SK-N-SH treated with all-trans-retinoic acid at 6 μM for 48 hours (cell line): ENCODE measurements at regions not wholly inside any gene's neighbourhood (a gene's known extent, or its start where the extent isn't known, plus 50 kb on each side); places are given as distances from the start of the nearest gene placed in this dataset.

Source experiments
- ATAC-seq: fragments of 200-7000 bp; cut with Tn5 transposase; 3 replicates; pipeline ENCODE4 v1.9.1; 2020; ENCODE audit warnings: mild to moderate bottlenecking, moderate library complexity
- BACH2 ChIP-seq: fragments of 250-450 bp; sonication (Bioruptor Pico); IDR thresholded peaks from 2 replicates; pipeline ENCODE4 v1.9.0; 2021; ENCODE audit warnings: mild to moderate bottlenecking, borderline replicate concordance
- CSDC2 ChIP-seq: fragments of 250-450 bp; sonication (Bioruptor Pico); IDR thresholded peaks from 2 replicates; pipeline ENCODE4 v1.5.0; 2020; ENCODE audit warnings: mild to moderate bottlenecking, moderate library complexity
- ESRRG ChIP-seq: fragments of 250-450 bp; sonication (Bioruptor Pico); IDR thresholded peaks from 2 replicates; pipeline ENCODE4 v1.6.1; 2021; ENCODE audit warnings: mild to moderate bottlenecking
- GLIS3 ChIP-seq: fragments of 250-450 bp; sonication (Bioruptor Pico); IDR thresholded peaks from 2 replicates; pipeline ENCODE4 v1.5.0; 2020; ENCODE audit warnings: mild to moderate bottlenecking, moderate library complexity
- ISL1 ChIP-seq: fragments of 250-450 bp; sonication (Bioruptor Pico); IDR thresholded peaks from 2 replicates; pipeline ENCODE4 v2.1.2; 2022; ENCODE audit warnings: mild to moderate bottlenecking, moderate library complexity
- OSR1 ChIP-seq: fragments of 250-450 bp; sonication (Bioruptor Pico); IDR thresholded peaks from 2 replicates; pipeline ENCODE4 v1.8.0; 2022; ENCODE audit warnings: moderate library complexity, mild to moderate bottlenecking, inconsistent platforms
- PPARA ChIP-seq: fragments of 250-450 bp; sonication (Bioruptor Pico); IDR thresholded peaks from 2 replicates; pipeline ENCODE4 v1.5.0; 2020; ENCODE audit warnings: mild to moderate bottlenecking, borderline replicate concordance
- RARB ChIP-seq: fragments of 250-450 bp; sonication (Bioruptor Pico); IDR thresholded peaks from 2 replicates; pipeline ENCODE4 v1.8.0; 2021; ENCODE audit warnings: mild to moderate bottlenecking, moderate library complexity
- SNAI2 ChIP-seq: fragments of 250-450 bp; sonication (Bioruptor Pico); IDR thresholded peaks from 2 replicates; pipeline ENCODE4 v1.5.0; 2020; ENCODE audit warnings: mild to moderate bottlenecking, moderate library complexity
- TCF4 ChIP-seq: fragments of 250-450 bp; sonication (Bioruptor Pico); IDR thresholded peaks from 2 replicates; pipeline ENCODE4 v1.8.0; 2021; ENCODE audit warnings: mild to moderate bottlenecking, moderate library complexity, borderline replicate concordance
- TOX ChIP-seq: fragments of 250-450 bp; sonication (Bioruptor Pico); IDR thresholded peaks from 2 replicates; pipeline ENCODE4 v1.8.0; 2021; ENCODE audit warnings: mild to moderate bottlenecking, moderate library complexity, borderline replicate concordance
- ZC3H10 ChIP-seq: fragments of 250-450 bp; sonication (Bioruptor Pico); IDR thresholded peaks from 2 replicates; pipeline ENCODE4 v1.5.1; 2021; ENCODE audit warnings: mild to moderate bottlenecking, moderate library complexity
- ZFP3 ChIP-seq: fragments of 250-450 bp; sonication (Bioruptor Pico); IDR thresholded peaks from 2 replicates; pipeline ENCODE4 v1.5.0; 2020; ENCODE audit warnings: mild to moderate bottlenecking, moderate library complexity
- ZFP30 ChIP-seq: fragments of 450-650 bp; formaldehyde crosslinking; IDR thresholded peaks from 2 replicates; pipeline ENCODE4 v1.5.0; 2022; ENCODE audit warnings: mild to moderate bottlenecking, moderate library complexity
- ZNF70 ChIP-seq: fragments of 450-650 bp; formaldehyde crosslinking; IDR thresholded peaks from 2 replicates; pipeline ENCODE4 v1.5.0; 2020; ENCODE audit warnings: mild to moderate bottlenecking, moderate library complexity
- ZNF8 ChIP-seq: fragments of 450-650 bp; formaldehyde crosslinking; IDR thresholded peaks from 2 replicates; pipeline ENCODE4 v1.5.0; 2020; ENCODE audit warnings: mild to moderate bottlenecking, moderate library complexity
- TF ChIP-seq, protein P1 (sequence below): fragments of 250-450 bp; sonication (Bioruptor Pico); IDR thresholded peaks from 2 replicates; pipeline ENCODE4 v1.8.0; 2020; ENCODE audit warnings: mild to moderate bottlenecking, moderate library complexity, borderline replicate concordance
- TF ChIP-seq, protein P2 (sequence below): fragments of 250-450 bp; sonication (Bioruptor Pico); IDR thresholded peaks from 2 replicates; pipeline ENCODE4 v1.8.0; 2021; ENCODE audit warnings: low read depth, mild to moderate bottlenecking, moderate library complexity, borderline replicate concordance
- TF ChIP-seq, protein P3 (sequence below): fragments of 250-450 bp; sonication (Bioruptor Pico); IDR thresholded peaks from 2 replicates; pipeline ENCODE4 v1.5.1; 2020; ENCODE audit warnings: low read depth, mild to moderate bottlenecking, moderate library complexity
- TF ChIP-seq, protein P4 (sequence below): fragments of 250-450 bp; sonication (Bioruptor Pico); IDR thresholded peaks from 2 replicates; pipeline ENCODE4 v1.5.1; 2021; ENCODE audit warnings: mild to moderate bottlenecking, moderate library complexity

DNA sequence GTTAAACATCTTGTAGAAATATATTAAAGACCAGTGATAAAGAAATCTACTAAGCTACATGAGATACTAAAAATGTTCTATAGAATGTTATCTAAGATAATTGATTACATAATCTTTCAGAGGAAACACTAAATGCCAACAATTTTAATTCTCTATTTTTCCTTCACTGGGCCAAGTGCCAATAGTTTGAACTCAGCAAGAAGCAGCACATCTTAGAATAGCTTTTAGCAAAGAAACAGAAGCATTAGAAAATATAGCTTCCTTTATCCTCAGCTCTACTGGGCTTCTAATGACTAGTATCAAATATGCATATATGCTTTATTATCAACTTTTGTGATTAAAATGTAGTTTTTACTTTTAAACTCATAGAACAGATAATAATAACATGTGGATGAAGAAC is 461.4 kb upstream of the USP15 start (continued):
- no peak for TF ChIP-seq ZNF8 (CRISPR knock-in tag)
- no peak for TF ChIP-seq ZFP3 (CRISPR knock-in tag)
- no peak for TF ChIP-seq ZFP30 (CRISPR knock-in tag)

DNA sequence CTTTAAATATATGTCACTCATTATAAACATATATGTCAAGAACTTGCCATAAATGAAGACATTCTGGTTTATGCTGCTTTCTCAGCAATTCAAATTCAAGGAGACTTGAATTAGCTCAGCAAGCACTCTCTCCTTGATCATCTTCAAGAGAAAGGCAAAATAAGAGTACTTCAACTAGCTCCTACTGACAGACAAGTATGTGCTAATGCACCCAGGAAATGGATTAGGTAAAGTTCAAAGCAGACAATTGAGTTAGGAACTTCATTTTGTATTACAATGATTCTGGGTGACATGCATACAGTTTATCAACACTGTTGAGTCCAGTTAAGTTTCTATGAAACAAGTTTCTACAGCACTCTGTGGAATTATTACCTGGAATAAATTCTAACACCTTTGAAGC is 455.9 kb upstream of the USP15 start:
- no peak for ATAC-seq
- TF ChIP-seq BACH2 (CRISPR knock-in tag) (no peak), SNAI2 (CRISPR knock-in tag) (no peak), ZNF8 (CRISPR knock-in tag) (no peak)

DNA sequence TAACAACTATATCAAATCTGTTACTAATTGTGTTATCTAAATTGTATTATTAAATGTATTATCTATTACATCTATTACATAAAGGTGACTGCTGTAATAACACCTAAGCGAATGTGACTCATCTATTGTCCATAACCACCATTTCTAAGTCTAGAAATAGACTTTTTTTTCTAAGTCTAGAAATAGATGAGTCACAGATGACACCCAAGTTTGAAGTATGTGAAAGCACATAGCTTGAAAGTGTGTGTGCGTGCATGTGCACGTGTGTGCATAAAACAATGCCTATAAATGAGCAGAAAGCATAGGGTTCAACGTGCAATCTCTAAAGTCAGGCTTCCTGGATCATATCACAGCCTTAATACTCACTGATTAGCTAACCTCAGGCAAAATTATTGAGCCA is 451.3 kb upstream of the USP15 start:
- TF ChIP-seq BACH2 (CRISPR knock-in tag) (no peak), TCF4 (CRISPR knock-in tag) (no peak), TOX (CRISPR knock-in tag) (no peak), CSDC2 (CRISPR knock-in tag) (no peak), ZC3H10 (CRISPR knock-in tag) (no peak), GLIS3 (CRISPR knock-in tag) (no peak), OSR1 (CRISPR knock-in tag) (no peak), ZFP30 (CRISPR knock-in tag) (no peak), PPARA (no peak), RARB (CRISPR knock-in tag) (no peak), ZNF8 (CRISPR knock-in tag) (no peak), ZFP3 (CRISPR knock-in tag) (no peak), ESRRG (no peak)
- TF ChIP-seq, protein P1, sequence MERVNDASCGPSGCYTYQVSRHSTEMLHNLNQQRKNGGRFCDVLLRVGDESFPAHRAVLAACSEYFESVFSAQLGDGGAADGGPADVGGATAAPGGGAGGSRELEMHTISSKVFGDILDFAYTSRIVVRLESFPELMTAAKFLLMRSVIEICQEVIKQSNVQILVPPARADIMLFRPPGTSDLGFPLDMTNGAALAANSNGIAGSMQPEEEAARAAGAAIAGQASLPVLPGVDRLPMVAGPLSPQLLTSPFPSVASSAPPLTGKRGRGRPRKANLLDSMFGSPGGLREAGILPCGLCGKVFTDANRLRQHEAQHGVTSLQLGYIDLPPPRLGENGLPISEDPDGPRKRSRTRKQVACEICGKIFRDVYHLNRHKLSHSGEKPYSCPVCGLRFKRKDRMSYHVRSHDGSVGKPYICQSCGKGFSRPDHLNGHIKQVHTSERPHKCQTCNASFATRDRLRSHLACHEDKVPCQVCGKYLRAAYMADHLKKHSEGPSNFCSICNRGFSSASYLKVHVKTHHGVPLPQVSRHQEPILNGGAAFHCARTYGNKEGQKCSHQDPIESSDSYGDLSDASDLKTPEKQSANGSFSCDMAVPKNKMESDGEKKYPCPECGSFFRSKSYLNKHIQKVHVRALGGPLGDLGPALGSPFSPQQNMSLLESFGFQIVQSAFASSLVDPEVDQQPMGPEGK: no peak
- TF ChIP-seq, protein P2, sequence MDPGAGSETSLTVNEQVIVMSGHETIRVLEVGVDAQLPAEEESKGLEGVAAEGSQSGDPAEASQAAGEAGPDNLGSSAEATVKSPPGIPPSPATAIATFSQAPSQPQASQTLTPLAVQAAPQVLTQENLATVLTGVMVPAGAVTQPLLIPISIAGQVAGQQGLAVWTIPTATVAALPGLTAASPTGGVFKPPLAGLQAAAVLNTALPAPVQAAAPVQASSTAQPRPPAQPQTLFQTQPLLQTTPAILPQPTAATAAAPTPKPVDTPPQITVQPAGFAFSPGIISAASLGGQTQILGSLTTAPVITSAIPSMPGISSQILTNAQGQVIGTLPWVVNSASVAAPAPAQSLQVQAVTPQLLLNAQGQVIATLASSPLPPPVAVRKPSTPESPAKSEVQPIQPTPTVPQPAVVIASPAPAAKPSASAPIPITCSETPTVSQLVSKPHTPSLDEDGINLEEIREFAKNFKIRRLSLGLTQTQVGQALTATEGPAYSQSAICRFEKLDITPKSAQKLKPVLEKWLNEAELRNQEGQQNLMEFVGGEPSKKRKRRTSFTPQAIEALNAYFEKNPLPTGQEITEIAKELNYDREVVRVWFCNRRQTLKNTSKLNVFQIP (CRISPR knock-in tag): no peak
- TF ChIP-seq, protein P3, sequence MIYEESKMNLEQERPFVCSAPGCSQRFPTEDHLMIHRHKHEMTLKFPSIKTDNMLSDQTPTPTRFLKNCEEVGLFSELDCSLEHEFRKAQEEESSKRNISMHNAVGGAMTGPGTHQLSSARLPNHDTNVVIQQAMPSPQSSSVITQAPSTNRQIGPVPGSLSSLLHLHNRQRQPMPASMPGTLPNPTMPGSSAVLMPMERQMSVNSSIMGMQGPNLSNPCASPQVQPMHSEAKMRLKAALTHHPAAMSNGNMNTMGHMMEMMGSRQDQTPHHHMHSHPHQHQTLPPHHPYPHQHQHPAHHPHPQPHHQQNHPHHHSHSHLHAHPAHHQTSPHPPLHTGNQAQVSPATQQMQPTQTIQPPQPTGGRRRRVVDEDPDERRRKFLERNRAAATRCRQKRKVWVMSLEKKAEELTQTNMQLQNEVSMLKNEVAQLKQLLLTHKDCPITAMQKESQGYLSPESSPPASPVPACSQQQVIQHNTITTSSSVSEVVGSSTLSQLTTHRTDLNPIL: no peak
- TF ChIP-seq, all 23 proteins: peak for 0
- ATAC-seq: no peak

DNA sequence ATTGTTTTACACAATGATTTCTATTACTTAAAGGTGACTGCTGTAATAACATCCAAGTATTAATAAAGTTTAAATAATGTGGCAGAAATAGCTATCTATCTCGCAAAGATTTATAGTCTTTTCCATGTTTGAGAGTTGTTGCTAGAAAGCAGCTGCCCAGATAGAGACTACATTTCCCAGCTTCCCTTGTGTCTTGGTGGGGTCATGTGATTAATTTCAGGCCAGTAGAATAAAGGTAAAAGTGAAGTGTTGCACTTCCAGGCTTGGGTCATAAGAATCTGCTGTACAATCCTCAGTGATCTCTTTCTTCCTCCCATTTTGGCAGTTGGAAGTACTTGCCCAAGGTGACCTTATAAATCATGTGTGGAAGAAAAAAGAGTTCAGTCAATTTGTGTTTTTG is 449.7 kb upstream of the USP15 start:
- TF ChIP-seq RARB (CRISPR knock-in tag): no peak
- no peak for TF ChIP-seq TCF4 (CRISPR knock-in tag)
- TF ChIP-seq, protein P3: no peak
- TF ChIP-seq ZFP30 (CRISPR knock-in tag): no peak
- TF ChIP-seq ESRRG: no peak
- no peak for TF ChIP-seq BACH2 (CRISPR knock-in tag)
- TF ChIP-seq ZNF8 (CRISPR knock-in tag): no peak
- TF ChIP-seq TOX (CRISPR knock-in tag): no peak
- no peak for TF ChIP-seq OSR1 (CRISPR knock-in tag)
- TF ChIP-seq, protein P2 (CRISPR knock-in tag): no peak
- TF ChIP-seq CSDC2 (CRISPR knock-in tag): no peak
- TF ChIP-seq, protein P4, sequence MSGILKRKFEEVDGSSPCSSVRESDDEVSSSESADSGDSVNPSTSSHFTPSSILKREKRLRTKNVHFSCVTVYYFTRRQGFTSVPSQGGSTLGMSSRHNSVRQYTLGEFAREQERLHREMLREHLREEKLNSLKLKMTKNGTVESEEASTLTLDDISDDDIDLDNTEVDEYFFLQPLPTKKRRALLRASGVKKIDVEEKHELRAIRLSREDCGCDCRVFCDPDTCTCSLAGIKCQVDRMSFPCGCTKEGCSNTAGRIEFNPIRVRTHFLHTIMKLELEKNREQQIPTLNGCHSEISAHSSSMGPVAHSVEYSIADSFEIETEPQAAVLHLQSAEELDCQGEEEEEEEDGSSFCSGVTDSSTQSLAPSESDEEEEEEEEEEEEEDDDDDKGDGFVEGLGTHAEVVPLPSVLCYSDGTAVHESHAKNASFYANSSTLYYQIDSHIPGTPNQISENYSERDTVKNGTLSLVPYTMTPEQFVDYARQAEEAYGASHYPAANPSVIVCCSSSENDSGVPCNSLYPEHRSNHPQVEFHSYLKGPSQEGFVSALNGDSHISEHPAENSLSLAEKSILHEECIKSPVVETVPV (CRISPR knock-in tag): no peak
- no peak for TF ChIP-seq ISL1 (CRISPR knock-in tag)
- TF ChIP-seq PPARA: no peak
- TF ChIP-seq ZNF70: no peak
- no peak for ATAC-seq
